ENCODE measurements at regions not wholly inside any gene's neighbourhood (a gene's known extent, or its start where the extent isn't known, plus 50 kb on each side); places are given as distances from the start of the nearest gene placed in this dataset.
"Not testable (repeated sequence)": the region's sequence is repeated elsewhere in the genome, so short reads cannot be mapped to it uniquely, and the experiment has no call there.

DNA sequence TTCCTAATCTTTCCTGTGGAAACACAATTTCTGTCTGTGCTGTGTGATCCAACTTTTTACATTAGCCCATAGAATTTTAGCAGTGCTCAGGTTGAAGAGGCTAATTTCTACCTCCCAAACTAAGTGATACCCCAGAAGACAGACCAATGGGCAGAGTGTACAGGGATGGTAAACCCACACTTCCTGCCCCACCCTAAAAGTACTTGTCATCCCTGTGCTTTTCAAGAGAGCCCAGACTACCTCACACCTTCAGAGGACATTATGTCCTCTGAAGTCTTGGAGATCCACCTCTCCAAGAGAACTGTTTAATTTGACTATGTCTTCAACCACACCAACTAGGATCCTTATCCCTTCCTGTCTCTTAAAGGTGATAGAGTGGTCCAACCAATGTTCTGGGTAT, 82.0 kb upstream of the ACSL1 start:
- Histone ChIP-seq H3K9me3 (no peaks in the 10 kb centered on the region), H3K4me1 (peaks cover 0 to 5% (median 3%) of the 10 kb centered on the region in 4 donors), H3K27ac (no peak overlapping the region), H3K27me3 (no peaks in the 10 kb centered on the region), H3K36me3 (no peaks in the 10 kb centered on the region), H3K4me3 (no peak overlapping the region)
- DNase-seq (no peak), ATAC-seq (no peak)
- intact Hi-C loops (cut with DNase I), result no loop called here
- no peak for TF ChIP-seq POLR2A (IDR thresholded peaks at IDR 0.05)
- TF ChIP-seq, protein P1, sequence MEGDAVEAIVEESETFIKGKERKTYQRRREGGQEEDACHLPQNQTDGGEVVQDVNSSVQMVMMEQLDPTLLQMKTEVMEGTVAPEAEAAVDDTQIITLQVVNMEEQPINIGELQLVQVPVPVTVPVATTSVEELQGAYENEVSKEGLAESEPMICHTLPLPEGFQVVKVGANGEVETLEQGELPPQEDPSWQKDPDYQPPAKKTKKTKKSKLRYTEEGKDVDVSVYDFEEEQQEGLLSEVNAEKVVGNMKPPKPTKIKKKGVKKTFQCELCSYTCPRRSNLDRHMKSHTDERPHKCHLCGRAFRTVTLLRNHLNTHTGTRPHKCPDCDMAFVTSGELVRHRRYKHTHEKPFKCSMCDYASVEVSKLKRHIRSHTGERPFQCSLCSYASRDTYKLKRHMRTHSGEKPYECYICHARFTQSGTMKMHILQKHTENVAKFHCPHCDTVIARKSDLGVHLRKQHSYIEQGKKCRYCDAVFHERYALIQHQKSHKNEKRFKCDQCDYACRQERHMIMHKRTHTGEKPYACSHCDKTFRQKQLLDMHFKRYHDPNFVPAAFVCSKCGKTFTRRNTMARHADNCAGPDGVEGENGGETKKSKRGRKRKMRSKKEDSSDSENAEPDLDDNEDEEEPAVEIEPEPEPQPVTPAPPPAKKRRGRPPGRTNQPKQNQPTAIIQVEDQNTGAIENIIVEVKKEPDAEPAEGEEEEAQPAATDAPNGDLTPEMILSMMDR (IDR thresholded peaks at IDR 0.05), result no peak

- Histone ChIP-seq H3K4me3 (no peak overlapping the region), H3K27me3 (no peaks in the 10 kb centered on the region), H3K9me3 (no peaks in the 10 kb centered on the region), H3K4me1 (peaks cover 0 to 10% (median 0%) of the 10 kb centered on the region in 4 donors), H3K27ac (no peak overlapping the region), H3K36me3 (no peaks in the 10 kb centered on the region)
- intact Hi-C loops (cut with DNase I), result no loop called here
- 60% methylated on average over 3 of the region's 3 CpGs for WGBS (ENCODE audit: insufficient coverage, low coverage, low lambda C conversion rate, missing lambda C conversion rate)
- DNase-seq, result no peak
- no peak for ATAC-seq
- TF ChIP-seq, protein P1 (IDR thresholded peaks at IDR 0.05), result no peak
- no peak for TF ChIP-seq POLR2A (IDR thresholded peaks at IDR 0.05)
Measured at GRCh38 chr4:184911310-184911709, 85.5 kb upstream of the ACSL1 start.

DNA sequence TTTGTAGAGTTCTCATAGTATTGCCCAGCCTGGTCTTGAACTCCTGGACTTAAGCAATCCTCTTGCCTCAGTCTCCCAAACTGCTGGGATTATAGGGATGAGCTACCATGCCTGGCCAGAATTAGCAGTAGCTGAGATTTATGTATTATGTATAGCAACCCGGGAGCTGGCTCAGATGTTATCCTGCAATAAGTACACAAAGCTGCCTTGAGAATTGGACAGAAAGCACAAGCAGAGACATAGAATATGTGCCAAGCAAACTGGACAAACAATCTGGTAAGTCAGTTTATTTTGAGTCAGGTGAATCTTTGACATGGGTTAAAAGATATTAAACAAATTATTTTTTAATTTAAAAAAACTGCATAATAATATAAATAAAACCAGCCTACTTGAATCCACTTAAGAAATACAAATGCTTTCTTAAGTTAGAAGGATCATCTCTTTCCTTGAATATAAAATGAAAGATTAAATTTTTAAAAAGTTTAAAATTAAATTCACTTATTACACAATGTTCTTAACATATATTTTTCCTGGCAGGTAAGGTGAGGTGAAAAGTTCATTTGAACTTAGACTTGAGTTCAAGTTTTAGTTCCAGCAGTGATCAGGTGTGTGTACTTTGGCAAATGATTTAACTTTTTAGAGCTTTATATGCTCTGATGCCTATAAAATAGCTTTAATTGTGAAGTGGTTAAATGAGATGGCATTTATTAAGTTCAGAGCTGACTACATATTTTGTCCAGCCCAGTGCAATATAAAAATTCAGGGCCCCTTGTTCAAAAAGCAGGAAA, 87.8 kb upstream of the ACSL1 start:
- 22% methylated on average over 1 of the region's 1 CpG for WGBS (ENCODE audit: insufficient coverage, low coverage, low lambda C conversion rate, missing lambda C conversion rate)
- intact Hi-C loops (cut with DNase I), result no loop called here
- Histone ChIP-seq H3K27me3 (no peaks in the 10 kb centered on the region), H3K4me1 (peaks cover 0 to 10% (median 0%) of the 10 kb centered on the region in 4 donors), H3K4me3 (no peak overlapping the region), H3K36me3 (no peaks in the 10 kb centered on the region), H3K27ac (peak overlapping the region in 1 of 3 donors; percentile 66), H3K9me3 (no peaks in the 10 kb centered on the region)
- TF ChIP-seq, protein P1 (IDR thresholded peaks at IDR 0.05), result no peak
- no peak for TF ChIP-seq POLR2A (IDR thresholded peaks at IDR 0.05)
- no peak for DNase-seq
- peak in 3 of 4 donors; percentile 42 to 92 (median 82) for ATAC-seq

- H3K4me3 ChIP-seq; H3K4me1 ChIP-seq; DNase-seq; H3K27me3 ChIP-seq; H3K9me3 ChIP-seq; H3K27ac ChIP-seq; intact Hi-C loops (cut with DNase I); ATAC-seq; H3K36me3 ChIP-seq: not testable (repeated sequence)
- 50% methylated on average over 1 of the region's 3 CpGs for WGBS (ENCODE audit: insufficient coverage, low coverage, low lambda C conversion rate, missing lambda C conversion rate)
Measured at GRCh38 chr4:184918799-184919198, 93.0 kb upstream of the ACSL1 start.

- H3K4me1 ChIP-seq, result no peaks in the 10 kb centered on the region
- no peaks in the 10 kb centered on the region for H3K9me3 ChIP-seq
- no peak overlapping the region for H3K27ac ChIP-seq
- 88% methylated on average over 3 of the region's 4 CpGs for WGBS (ENCODE audit: insufficient coverage, low coverage, low lambda C conversion rate, missing lambda C conversion rate)
- ATAC-seq (no peak), DNase-seq (no peak)
- H3K27me3 ChIP-seq, result no peaks in the 10 kb centered on the region
- no peak overlapping the region for H3K4me3 ChIP-seq
- no peaks in the 10 kb centered on the region for H3K36me3 ChIP-seq
- intact Hi-C loops (cut with DNase I), result no loop called here
- TF ChIP-seq, protein P1 (IDR thresholded peaks at IDR 0.05), result no peak
- no peak for TF ChIP-seq POLR2A (IDR thresholded peaks at IDR 0.05)
Measured at GRCh38 chr4:184921456-184921855, 95.7 kb upstream of the ACSL1 start.
